ENCODE measurements at regions not wholly inside any gene's neighbourhood (a gene's known extent, or its start where the extent isn't known, plus 50 kb on each side); places are given as distances from the start of the nearest gene placed in this dataset.
"Not testable (repeated sequence)": the region's sequence is repeated elsewhere in the genome, so short reads cannot be mapped to it uniquely, and the experiment has no call there.

GRCh38 chr18:8882632-8883408, 177.5 kb downstream of the MTCL1 start:
- DNase-seq = no peak

- DNase-seq = no peak
These were observed 178.0 kb downstream of the MTCL1 start for GRCh38 chr18:8883409-8883668.

GRCh38 chr18:8887877-8888276, 182.5 kb downstream of the MTCL1 start:
- DNase-seq = not testable (repeated sequence)

- no peak for DNase-seq
These were observed 184.1 kb downstream of the MTCL1 start for GRCh38 chr18:8889489-8889888.

GRCh38 chr18:8890503-8890902, 185.1 kb downstream of the MTCL1 start:
- not testable (repeated sequence) for DNase-seq

GRCh38 chr18:8890957-8891464, 185.7 kb downstream of the MTCL1 start:
- no peak for DNase-seq

GRCh38 chr18:8893221-8893620, 187.9 kb downstream of the MTCL1 start:
- no peak for DNase-seq

GRCh38 chr18:8893628-8894231, 188.4 kb downstream of the MTCL1 start:
- DNase-seq = no peak

GRCh38 chr18:8894823-8895222, 189.5 kb downstream of the MTCL1 start:
- DNase-seq = no peak

- DNase-seq = no peak
These were observed 190.0 kb downstream of the MTCL1 start for GRCh38 chr18:8895341-8895740.

GRCh38 chr18:8895987-8896619, 190.7 kb downstream of the MTCL1 start:
- no peak for DNase-seq

- DNase-seq = no peak
These were observed 193.6 kb downstream of the MTCL1 start for GRCh38 chr18:8899000-8899399.

- DNase-seq = no peak
These were observed 195.2 kb downstream of the MTCL1 start for GRCh38 chr18:8900552-8900951.

- DNase-seq = no peak
These were observed 195.7 kb downstream of the MTCL1 start for GRCh38 chr18:8901019-8901418.

- no peak for DNase-seq
These were observed 198.2 kb upstream of the NDUFV2 start for GRCh38 chr18:8904316-8904715.

- no peak for DNase-seq
These were observed 193.5 kb upstream of the NDUFV2 start for GRCh38 chr18:8908792-8909510.

GRCh38 chr18:8910186-8910822, 192.2 kb upstream of the NDUFV2 start:
- no peak for DNase-seq

GRCh38 chr18:8910843-8911242, 191.7 kb upstream of the NDUFV2 start:
- no peak for DNase-seq

GRCh38 chr18:8911408-8912340, 190.8 kb upstream of the NDUFV2 start:
- DNase-seq = no peak
